ENCODE measurements at regions not wholly inside any gene's neighbourhood (a gene's known extent, or its start where the extent isn't known, plus 50 kb on each side); places are given as distances from the start of the nearest gene placed in this dataset.

DNA sequence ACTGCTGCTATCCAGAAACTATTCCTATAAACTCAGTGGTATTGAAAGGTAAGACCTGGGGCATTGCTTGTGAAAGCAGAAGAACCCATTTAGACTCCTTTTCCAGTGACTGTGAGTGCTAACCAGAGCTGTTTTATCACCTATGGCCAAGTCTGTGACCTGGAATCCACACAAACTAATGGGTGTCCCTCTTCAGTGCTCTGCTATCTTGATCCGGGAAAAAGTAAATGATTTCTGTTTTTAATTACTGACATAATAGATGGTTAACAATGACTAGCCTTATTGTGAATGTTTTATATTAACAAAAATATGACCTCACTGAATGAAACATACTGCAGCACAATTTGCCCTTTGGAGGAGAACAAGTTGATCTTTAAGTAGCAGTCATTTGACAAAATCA lies 251.6 kb upstream of the MC4R start:
- FAIRE-seq (no peak), DNase-seq (ENCODE audit: low read depth in 1 of 2, low spot score in 1 of 2) (no peak), ATAC-seq (no peak)
- ChIA-PET CTCF (no interaction called here), POLR2A (no interaction called here)
- no peaks in the 10 kb centered on the region for H3K9me3 ChIP-seq
- H3K4me3 ChIP-seq, result no peak overlapping the region
- 38% methylated on average over 1 of the region's 1 CpG for WGBS (ENCODE audit: missing lambda C conversion rate)
- no peak overlapping the region for H3K4me2 ChIP-seq
- TF ChIP-seq HOXA7 (CRISPR knock-in tag; IDR thresholded peaks at IDR 0.05), result no peak
- TF ChIP-seq, protein P1, sequence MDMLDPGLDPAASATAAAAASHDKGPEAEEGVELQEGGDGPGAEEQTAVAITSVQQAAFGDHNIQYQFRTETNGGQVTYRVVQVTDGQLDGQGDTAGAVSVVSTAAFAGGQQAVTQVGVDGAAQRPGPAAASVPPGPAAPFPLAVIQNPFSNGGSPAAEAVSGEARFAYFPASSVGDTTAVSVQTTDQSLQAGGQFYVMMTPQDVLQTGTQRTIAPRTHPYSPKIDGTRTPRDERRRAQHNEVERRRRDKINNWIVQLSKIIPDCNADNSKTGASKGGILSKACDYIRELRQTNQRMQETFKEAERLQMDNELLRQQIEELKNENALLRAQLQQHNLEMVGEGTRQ (IDR thresholded peaks at IDR 0.05), result no peak
- no peak for TF ChIP-seq HOXB5 (CRISPR knock-in tag; IDR thresholded peaks at IDR 0.05)
- no peak for TF ChIP-seq GATA3 (IDR thresholded peaks at IDR 0.05; ENCODE audit: borderline replicate concordance)
- TF ChIP-seq JUN (IDR thresholded peaks at IDR 0.05), result no peak
- TF ChIP-seq RNF2 (IDR thresholded peaks at IDR 0.05; ENCODE audit: borderline replicate concordance, low read depth), result no peak
- no peak for TF ChIP-seq TP53 (CRISPR knock-in tag; IDR thresholded peaks at IDR 0.05)
- TF ChIP-seq POLR2A (IDR thresholded peaks at IDR 0.05; ENCODE audit: low read length), result no peak
- no peak for TF ChIP-seq MYC (IDR thresholded peaks at IDR 0.05; ENCODE audit: borderline replicate concordance, low read length)
- no peak for TF ChIP-seq PHF8 (IDR thresholded peaks at IDR 0.05; ENCODE audit: borderline replicate concordance, low read depth)
- no peak for TF ChIP-seq HOXB13 (CRISPR knock-in tag; IDR thresholded peaks at IDR 0.05; ENCODE audit: low read depth)
- H3K4me1 ChIP-seq, result no peaks in the 10 kb centered on the region
- no peak overlapping the region for H3K27ac ChIP-seq

DNA sequence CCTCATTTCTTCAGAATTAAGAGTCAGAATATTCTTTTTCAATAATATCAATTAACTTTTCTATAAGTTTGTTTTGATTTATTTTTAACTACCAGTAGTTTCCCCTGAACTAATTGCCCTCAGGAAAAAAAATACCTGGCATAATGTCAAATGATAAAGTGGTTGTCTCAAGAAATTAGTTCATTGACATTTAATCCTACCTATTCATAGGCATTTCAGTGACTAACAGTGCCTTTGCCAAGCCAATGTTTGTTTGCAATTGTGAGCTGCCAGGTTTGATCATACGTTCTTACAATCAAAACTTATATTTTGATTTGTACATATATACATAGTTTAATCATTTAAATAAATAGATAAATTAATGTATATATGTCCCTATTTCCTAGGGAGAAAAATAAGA lies 267.3 kb upstream of the MC4R start:
- WGBS (ENCODE audit: missing lambda C conversion rate), result 13% methylated on average over 1 of the region's 1 CpG
- Histone ChIP-seq H3K27ac (no peak overlapping the region), H3K4me1 (no peaks in the 10 kb centered on the region), H3K9me3 (no peaks in the 10 kb centered on the region), H3K4me3 (no peak overlapping the region), H3K4me2 (no peak overlapping the region)
- ChIA-PET POLR2A (no interaction called here), CTCF (no interaction called here)
- TF ChIP-seq, protein P2, sequence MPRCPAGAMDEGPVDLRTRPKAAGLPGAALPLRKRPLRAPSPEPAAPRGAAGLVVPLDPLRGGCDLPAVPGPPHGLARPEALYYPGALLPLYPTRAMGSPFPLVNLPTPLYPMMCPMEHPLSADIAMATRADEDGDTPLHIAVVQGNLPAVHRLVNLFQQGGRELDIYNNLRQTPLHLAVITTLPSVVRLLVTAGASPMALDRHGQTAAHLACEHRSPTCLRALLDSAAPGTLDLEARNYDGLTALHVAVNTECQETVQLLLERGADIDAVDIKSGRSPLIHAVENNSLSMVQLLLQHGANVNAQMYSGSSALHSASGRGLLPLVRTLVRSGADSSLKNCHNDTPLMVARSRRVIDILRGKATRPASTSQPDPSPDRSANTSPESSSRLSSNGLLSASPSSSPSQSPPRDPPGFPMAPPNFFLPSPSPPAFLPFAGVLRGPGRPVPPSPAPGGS (IDR thresholded peaks at IDR 0.05), result no peak
- TF ChIP-seq CHD2 (IDR thresholded peaks at IDR 0.05; ENCODE audit: low read length, partially characterized antibody) (no peak), SREBF2 (IDR thresholded peaks at IDR 0.05) (no peak), JUN (IDR thresholded peaks at IDR 0.05) (no peak), EHF (CRISPR knock-in tag; IDR thresholded peaks at IDR 0.05) (no peak), RAD21 (conservative IDR thresholded peaks at IDR 0.05 in 1 of 2, IDR thresholded peaks at IDR 0.05 in 1 of 2) (no peak), RCOR1 (IDR thresholded peaks at IDR 0.05; ENCODE audit: low read depth, low read length) (no peak)
- TF ChIP-seq, protein P3, sequence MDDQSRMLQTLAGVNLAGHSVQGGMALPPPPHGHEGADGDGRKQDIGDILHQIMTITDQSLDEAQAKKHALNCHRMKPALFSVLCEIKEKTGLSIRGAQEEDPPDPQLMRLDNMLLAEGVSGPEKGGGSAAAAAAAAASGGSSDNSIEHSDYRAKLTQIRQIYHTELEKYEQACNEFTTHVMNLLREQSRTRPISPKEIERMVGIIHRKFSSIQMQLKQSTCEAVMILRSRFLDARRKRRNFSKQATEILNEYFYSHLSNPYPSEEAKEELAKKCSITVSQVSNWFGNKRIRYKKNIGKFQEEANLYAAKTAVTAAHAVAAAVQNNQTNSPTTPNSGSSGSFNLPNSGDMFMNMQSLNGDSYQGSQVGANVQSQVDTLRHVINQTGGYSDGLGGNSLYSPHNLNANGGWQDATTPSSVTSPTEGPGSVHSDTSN (IDR thresholded peaks at IDR 0.05), result no peak
- ATAC-seq (no peak), DNase-seq (ENCODE audit: low read depth in 1 of 2, low spot score in 1 of 2) (no peak), FAIRE-seq (no peak)

DNA sequence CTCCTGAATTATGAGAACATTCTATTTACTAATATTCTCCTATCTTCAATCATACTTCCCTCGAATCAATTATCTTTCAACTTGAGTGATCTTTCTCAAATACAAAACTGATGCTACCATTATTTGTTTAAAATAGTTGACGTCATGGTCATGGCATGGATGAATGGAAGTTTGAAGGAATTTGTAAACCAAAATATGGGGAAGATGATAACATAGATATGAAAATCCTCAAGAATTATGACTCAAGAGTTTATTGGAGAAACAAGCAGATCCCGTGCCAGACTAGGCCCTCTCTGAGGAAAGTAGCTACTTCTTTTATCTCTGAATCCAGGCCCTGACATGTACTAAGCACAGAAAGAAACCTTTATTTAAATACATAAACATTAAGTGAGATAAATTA lies 270.4 kb upstream of the MC4R start:
- TF ChIP-seq EP300 (IDR thresholded peaks at IDR 0.05), result no peak
- no peak for TF ChIP-seq SMC3 (IDR thresholded peaks at IDR 0.05)
- TF ChIP-seq, protein P4, sequence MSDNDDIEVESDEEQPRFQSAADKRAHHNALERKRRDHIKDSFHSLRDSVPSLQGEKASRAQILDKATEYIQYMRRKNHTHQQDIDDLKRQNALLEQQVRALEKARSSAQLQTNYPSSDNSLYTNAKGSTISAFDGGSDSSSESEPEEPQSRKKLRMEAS (IDR thresholded peaks at IDR 0.05), result no peak
- TF ChIP-seq SREBF2 (IDR thresholded peaks at IDR 0.05), result no peak
- TF ChIP-seq POLR2A (IDR thresholded peaks at IDR 0.05; ENCODE audit: low read length), result no peak
- TF ChIP-seq RFX5 (IDR thresholded peaks at IDR 0.05), result no peak
- ATAC-seq (no peak), FAIRE-seq (no peak), DNase-seq (ENCODE audit: low read depth in 1 of 2, low spot score in 1 of 2) (no peak)
- H3K4me2 ChIP-seq, result no peak overlapping the region
- H3K9me3 ChIP-seq, result no peaks in the 10 kb centered on the region
- no peak overlapping the region for H3K4me3 ChIP-seq
- POLR2A ChIA-PET, result no interaction called here
- 27% methylated on average over 3 of the region's 3 CpGs for WGBS (ENCODE audit: missing lambda C conversion rate)
- CTCF ChIA-PET, result no interaction called here
- no peaks in the 10 kb centered on the region for H3K4me1 ChIP-seq
- H3K27ac ChIP-seq, result no peak overlapping the region
